VCaP (cell line): ENCODE measurements at regions not wholly inside any gene's neighbourhood (a gene's known extent, or its start where the extent isn't known, plus 50 kb on each side); places are given as distances from the start of the nearest gene placed in this dataset.

ENCODE experiments used
- H3K27ac ChIP-seq: fragments of 450-650 bp; 2 replicates; pipeline ENCODE4 v1.5.1; 2017
- CTCF ChIP-seq: fragments of 450-650 bp; conservative IDR thresholded peaks from 2 replicates; pipeline ENCODE4 v1.5.1; 2017; ENCODE audit warnings: mild to moderate bottlenecking, moderate library complexity

- TF ChIP-seq CTCF, result no peak
- no peak overlapping the region for H3K27ac ChIP-seq
These were observed 520.5 kb downstream of the HTR7 start for GRCh38 chr10:90337316-90337715.

GRCh38 chr10:90342480-90342879, 515.4 kb downstream of the HTR7 start:
- TF ChIP-seq CTCF, result no peak
- no peak overlapping the region for H3K27ac ChIP-seq

- H3K27ac ChIP-seq, result no peak overlapping the region
- TF ChIP-seq CTCF, result no peak
These were observed 513.6 kb downstream of the HTR7 start for GRCh38 chr10:90344226-90344625.

GRCh38 chr10:90347239-90347638, 510.6 kb downstream of the HTR7 start:
- TF ChIP-seq CTCF, result no peak

GRCh38 chr10:90350122-90350521, 507.7 kb downstream of the HTR7 start:
- H3K27ac ChIP-seq, result no peak overlapping the region
- TF ChIP-seq CTCF, result no peak

More at GRCh38 chr10:90347239-90347638, 510.6 kb downstream of the HTR7 start:
- H3K27ac ChIP-seq, result no peak overlapping the region

GRCh38 chr10:90352288-90352687, 505.6 kb downstream of the HTR7 start:
- no peak for TF ChIP-seq CTCF
- H3K27ac ChIP-seq, result no peak overlapping the region

GRCh38 chr10:90354914-90355313, 502.9 kb downstream of the HTR7 start:
- no peak for TF ChIP-seq CTCF
- no peak overlapping the region for H3K27ac ChIP-seq
